Osteocyte (in vitro differentiated cells): ENCODE measurements at regions not wholly inside any gene's neighbourhood (a gene's known extent, or its start where the extent isn't known, plus 50 kb on each side); places are given as distances from the start of the nearest gene placed in this dataset.

Source experiments
- DNase-seq: peaks from one replicate; pipeline ENCODE4 v3.0.0; 2021; ENCODE audit warnings: mixed read lengths; ENCODE audit not compliant: unreplicated experiment; ENCODE audit errors: extremely low spot score
- H3K27ac Mint-ChIP-seq: one replicate; pipeline ENCODE4 v1.8.0; 2021; ENCODE audit warnings: mild to moderate bottlenecking, mixed read lengths; ENCODE audit not compliant: unreplicated experiment
- H3K27me3 Mint-ChIP-seq: one replicate; pipeline ENCODE4 v1.8.0; 2021; ENCODE audit warnings: mixed read lengths; ENCODE audit not compliant: unreplicated experiment
- H3K36me3 Mint-ChIP-seq: one replicate; pipeline ENCODE4 v1.8.0; 2021; ENCODE audit warnings: mixed read lengths; ENCODE audit not compliant: unreplicated experiment
- H3K4me1 Mint-ChIP-seq: one replicate; pipeline ENCODE4 v1.8.0; 2021; ENCODE audit warnings: mixed read lengths; ENCODE audit not compliant: unreplicated experiment
- H3K4me3 Mint-ChIP-seq: one replicate; pipeline ENCODE4 v1.8.0; 2021; ENCODE audit warnings: mild to moderate bottlenecking, moderate library complexity, mixed read lengths; ENCODE audit not compliant: unreplicated experiment
- H3K9me3 Mint-ChIP-seq: one replicate; pipeline ENCODE4 v1.8.0; 2021; ENCODE audit warnings: mixed read lengths; ENCODE audit not compliant: unreplicated experiment
- CTCF ChIP-seq: fragments of 200-600 bp; sonication (generic); IDR thresholded peaks from 2 replicates; pipeline ENCODE4 v1.5.0; 2021; ENCODE audit warnings: antibody characterized with exemption, mild to moderate bottlenecking, moderate library complexity

GRCh38 chr17:49910094-49910857 is 58.7 kb upstream of the DLX4 start:
- no peaks in the 10 kb centered on the region for H3K36me3 Mint-ChIP-seq
- no peak for TF ChIP-seq CTCF
- H3K27me3 Mint-ChIP-seq: peaks cover 56% of the 10 kb centered on the region
- no peak overlapping the region for H3K27ac Mint-ChIP-seq
- no peaks in the 10 kb centered on the region for H3K9me3 Mint-ChIP-seq
- H3K4me3 Mint-ChIP-seq: peak overlapping the region; percentile 53
- no peak for DNase-seq
- peaks cover 17% of the 10 kb centered on the region for H3K4me1 Mint-ChIP-seq

GRCh38 chr17:49910858-49911204 is 58.2 kb upstream of the DLX4 start:
- H3K27ac Mint-ChIP-seq: no peak overlapping the region
- peak overlapping the region; percentile 44 for H3K4me3 Mint-ChIP-seq
- H3K27me3 Mint-ChIP-seq: peaks cover 57% of the 10 kb centered on the region
- no peaks in the 10 kb centered on the region for H3K9me3 Mint-ChIP-seq
- H3K36me3 Mint-ChIP-seq: no peaks in the 10 kb centered on the region
- peaks cover 17% of the 10 kb centered on the region for H3K4me1 Mint-ChIP-seq
- no peak for DNase-seq
- TF ChIP-seq CTCF: no peak

- H3K4me3 Mint-ChIP-seq: no peak overlapping the region
- H3K27me3 Mint-ChIP-seq: peaks cover 61% of the 10 kb centered on the region
- TF ChIP-seq CTCF: no peak
- H3K9me3 Mint-ChIP-seq: no peaks in the 10 kb centered on the region
- H3K36me3 Mint-ChIP-seq: no peaks in the 10 kb centered on the region
- H3K4me1 Mint-ChIP-seq: peaks cover 17% of the 10 kb centered on the region
- no peak for DNase-seq
- no peak overlapping the region for H3K27ac Mint-ChIP-seq
These were observed 57.3 kb upstream of the DLX4 start for GRCh38 chr17:49911719-49912118.

- Mint-ChIP-seq H3K27ac (no peak overlapping the region), H3K9me3 (no peaks in the 10 kb centered on the region), H3K4me3 (no peak overlapping the region), H3K27me3 (peaks cover 65% of the 10 kb centered on the region), H3K36me3 (no peaks in the 10 kb centered on the region), H3K4me1 (peaks cover 17% of the 10 kb centered on the region)
- no peak for TF ChIP-seq CTCF
- no peak for DNase-seq
These were observed 55.5 kb upstream of the DLX4 start for GRCh38 chr17:49913226-49914095.

- no peaks in the 10 kb centered on the region for H3K9me3 Mint-ChIP-seq
- H3K4me1 Mint-ChIP-seq: peaks cover 17% of the 10 kb centered on the region
- H3K4me3 Mint-ChIP-seq: no peak overlapping the region
- H3K27me3 Mint-ChIP-seq: peaks cover 59% of the 10 kb centered on the region
- no peaks in the 10 kb centered on the region for H3K36me3 Mint-ChIP-seq
- TF ChIP-seq CTCF: no peak
- H3K27ac Mint-ChIP-seq: no peak overlapping the region
- no peak for DNase-seq
These were observed 54.9 kb upstream of the DLX4 start for GRCh38 chr17:49914096-49914490.
